C4-2B (cell line): ENCODE measurements at regions not wholly inside any gene's neighbourhood (a gene's known extent, or its start where the extent isn't known, plus 50 kb on each side); places are given as distances from the start of the nearest gene placed in this dataset.

ENCODE experiments used
- H3K27ac ChIP-seq: fragments of 450-650 bp; 2 replicates; pipeline ENCODE4 v1.5.1; 2017
- CTCF ChIP-seq: fragments of 450-650 bp; conservative IDR thresholded peaks from 2 replicates; pipeline ENCODE4 v1.5.1; 2017; ENCODE audit warnings: mild to moderate bottlenecking
- ZFX ChIP-seq: fragments of 450-650 bp; IDR thresholded peaks from 2 replicates; pipeline ENCODE4 v1.6.1; 2017

GRCh38 chr1:199629624-199630023 is 397.9 kb upstream of the NR5A2 start:
- TF ChIP-seq ZFX (no peak), CTCF (no peak)
- H3K27ac ChIP-seq = no peak overlapping the region

DNA sequence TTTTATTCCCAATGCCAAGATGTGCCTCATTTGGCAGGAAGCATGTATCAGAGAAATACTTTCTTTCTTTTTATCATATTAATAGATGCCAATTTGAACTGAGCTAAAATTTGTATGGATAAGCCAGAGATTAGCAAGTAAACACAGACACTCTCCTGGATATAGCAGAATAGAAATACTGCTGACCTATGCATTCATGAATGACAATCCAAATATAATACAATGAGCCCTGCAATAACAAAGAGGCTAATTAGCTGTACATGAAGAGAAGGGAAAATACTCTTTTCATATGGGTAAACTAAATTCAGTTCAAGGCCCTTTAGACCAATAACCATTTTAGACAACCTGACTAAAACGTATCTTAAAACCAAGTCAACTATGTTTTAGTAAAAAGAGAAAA is 388.1 kb upstream of the NR5A2 start:
- H3K27ac ChIP-seq = no peak overlapping the region
- TF ChIP-seq CTCF (no peak), ZFX (no peak)

DNA sequence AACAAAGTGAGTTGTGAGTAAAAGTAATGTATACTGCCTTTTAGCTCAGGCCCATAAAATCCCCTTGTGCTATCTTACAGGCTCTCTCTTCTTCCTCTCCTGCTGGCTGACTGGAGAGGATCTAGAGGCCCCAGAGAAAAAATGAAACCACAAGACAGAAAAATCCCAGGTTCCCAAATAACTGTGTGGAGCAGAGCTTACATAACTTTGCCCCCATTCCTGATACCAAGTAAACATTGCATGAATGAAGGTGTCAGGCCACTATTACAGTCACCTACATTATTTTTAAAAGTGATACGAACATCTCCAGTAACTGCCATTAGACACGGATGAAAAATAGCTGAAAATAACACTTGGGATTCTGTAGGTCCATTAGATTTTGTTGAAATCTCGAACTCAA is 386.0 kb upstream of the NR5A2 start:
- H3K27ac ChIP-seq = no peak overlapping the region
- no peak for TF ChIP-seq CTCF
- TF ChIP-seq ZFX = no peak

DNA sequence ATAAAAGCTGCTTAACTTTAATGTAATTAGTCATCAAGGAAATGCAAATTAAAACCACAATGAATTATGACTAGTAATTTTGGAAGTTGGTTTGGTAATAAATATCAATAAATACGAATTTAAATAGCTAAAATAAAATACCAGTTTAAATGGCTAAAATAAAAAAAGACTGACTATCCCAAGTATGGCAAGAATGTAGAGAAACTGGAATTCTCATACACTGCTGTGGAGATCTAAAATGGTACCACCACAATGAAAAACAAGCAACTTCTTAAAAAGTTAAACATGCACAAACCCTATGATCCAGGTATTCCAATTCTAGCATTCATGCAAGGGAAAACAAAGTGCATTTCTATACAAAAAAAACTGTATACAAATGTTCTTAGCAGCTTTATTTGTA is 382.6 kb upstream of the NR5A2 start:
- H3K27ac ChIP-seq = no peak overlapping the region
- no peak for TF ChIP-seq CTCF
- no peak for TF ChIP-seq ZFX

DNA sequence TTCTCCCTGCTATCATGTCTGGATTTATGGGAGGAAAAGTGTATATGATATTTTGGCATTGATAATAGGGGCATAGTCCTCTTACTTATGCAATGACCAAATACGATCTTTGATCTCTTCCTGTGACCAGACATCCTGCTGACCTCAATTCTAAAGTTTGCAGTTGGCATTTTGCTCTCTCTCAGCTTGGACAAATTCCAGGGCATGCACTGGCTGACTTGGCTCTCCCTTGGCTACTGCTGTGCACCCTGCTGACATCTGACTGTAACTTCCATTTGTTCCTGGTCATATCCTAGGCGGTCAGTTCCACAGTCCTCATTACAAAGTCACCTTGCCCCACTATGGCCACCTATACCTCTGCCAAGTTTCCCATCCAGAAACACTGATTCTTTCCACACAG is 380.7 kb upstream of the NR5A2 start:
- TF ChIP-seq CTCF (no peak), ZFX (no peak)
- H3K27ac ChIP-seq = no peak overlapping the region

DNA sequence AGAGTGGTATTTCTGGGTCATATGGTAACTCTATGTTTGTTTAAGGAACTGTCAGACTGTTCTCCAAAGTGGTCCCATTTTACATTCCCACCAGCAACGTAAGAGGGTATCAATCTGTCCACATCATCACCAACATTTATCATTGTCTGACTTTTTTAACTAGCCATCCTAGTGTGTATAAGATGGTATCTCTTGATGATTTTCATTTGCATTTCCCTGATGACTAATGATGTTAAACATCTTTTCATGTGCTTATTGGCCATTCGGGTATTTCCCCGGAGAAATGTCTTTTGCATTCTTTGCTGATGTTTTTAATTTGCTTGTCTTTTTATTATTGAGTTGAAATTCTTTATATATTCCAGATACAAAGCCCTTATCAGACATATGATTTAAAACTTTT is 370.1 kb upstream of the NR5A2 start:
- TF ChIP-seq CTCF = no peak
- no peak for TF ChIP-seq ZFX
- H3K27ac ChIP-seq = no peak overlapping the region

DNA sequence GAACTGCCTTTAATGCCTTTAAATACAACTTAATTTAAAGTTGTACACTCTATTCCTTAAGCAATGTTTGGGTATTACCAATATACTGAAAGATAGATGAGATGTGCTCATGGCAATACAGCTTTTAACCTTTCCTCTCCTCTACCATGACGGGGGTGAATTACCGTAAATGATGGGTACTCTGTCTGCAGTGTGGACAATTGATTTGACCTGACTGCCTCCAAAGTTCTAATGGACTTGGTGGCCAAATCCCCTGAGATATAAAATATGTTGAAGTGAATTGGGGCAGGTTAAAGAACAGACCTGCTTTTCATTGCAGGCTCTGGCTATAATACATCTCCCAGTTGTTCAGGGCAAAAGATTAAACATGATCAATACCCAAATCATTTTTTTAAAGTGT is 367.4 kb upstream of the NR5A2 start:
- no peak overlapping the region for H3K27ac ChIP-seq
- TF ChIP-seq ZFX (no peak), CTCF (no peak)
